ENCODE measurements at regions not wholly inside any gene's neighbourhood (a gene's known extent, or its start where the extent isn't known, plus 50 kb on each side); places are given as distances from the start of the nearest gene placed in this dataset.

DNA sequence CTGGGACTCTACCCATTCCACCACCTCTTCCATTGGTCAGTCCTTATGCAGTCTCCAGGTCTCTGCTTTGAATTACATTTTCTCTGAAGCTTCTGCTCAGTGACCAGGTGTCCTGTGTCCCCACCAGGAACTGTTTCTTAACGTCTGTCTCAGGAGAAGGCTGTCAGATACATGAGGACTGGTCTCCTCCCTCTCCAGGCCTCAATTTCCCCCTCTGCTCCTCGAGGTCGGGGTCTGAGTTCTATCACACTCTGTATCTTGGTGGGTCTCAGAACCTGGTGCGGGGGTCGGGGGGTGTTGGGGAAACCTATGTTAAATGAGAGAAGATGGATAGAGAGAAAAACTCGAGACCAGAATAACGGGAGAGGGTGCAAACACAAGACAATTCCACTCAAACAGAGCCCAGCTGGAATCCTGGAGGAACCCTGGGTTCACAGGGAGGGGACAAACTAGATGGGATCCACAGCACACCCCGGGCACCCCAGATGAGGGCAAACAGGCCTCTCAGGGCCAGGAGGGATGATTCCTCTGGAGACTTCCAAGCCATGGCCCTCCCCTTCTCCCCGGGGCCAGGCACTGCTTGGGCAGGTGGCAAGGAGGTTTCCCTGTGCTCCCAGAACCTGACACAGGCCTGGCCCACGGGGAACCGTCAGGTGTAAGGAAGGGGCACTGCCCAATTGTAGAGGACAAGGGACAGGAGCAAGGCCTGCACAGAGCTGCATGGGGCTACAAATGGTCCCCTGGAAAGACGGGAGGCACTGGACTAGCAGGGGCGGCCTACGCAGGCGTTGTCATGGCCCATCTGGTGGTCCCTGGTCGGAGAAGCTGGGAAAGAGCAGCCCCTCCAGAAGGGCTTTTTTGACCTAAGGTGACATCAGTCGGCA, 313.2 kb upstream of the DIO3 start:
- TF ChIP-seq EZH2phosphoT487 (IDR thresholded peaks at IDR 0.05; ENCODE audit: borderline replicate concordance, low read depth) (no peak), CTCF (IDR thresholded peaks at IDR 0.05) (no peak), EP300 (IDR thresholded peaks at IDR 0.05; ENCODE audit: borderline replicate concordance in 1 of 2, low read depth in 1 of 2, low read length in 1 of 2) (no peak), JUND (IDR thresholded peaks at IDR 0.05) (no peak), YY1 (IDR thresholded peaks at IDR 0.05; ENCODE audit: low read depth) (no peak), RAD21 (IDR thresholded peaks at IDR 0.05; ENCODE audit: low read length) (no peak), IRF3 (IDR thresholded peaks at IDR 0.05; ENCODE audit: low read depth, low read length) (no peak)

Data from SK-N-SH (cell line).